ENCODE measurements at regions not wholly inside any gene's neighbourhood (a gene's known extent, or its start where the extent isn't known, plus 50 kb on each side); places are given as distances from the start of the nearest gene placed in this dataset.

GRCh38 chr1:240693036-240693435, 81.1 kb upstream of the GREM2 start:
- TF ChIP-seq CTCF (conservative IDR thresholded peaks at IDR 0.05; ENCODE audit: low read depth, low read length) (no peak), EZH2 (IDR thresholded peaks at IDR 0.05; ENCODE audit: low read length, unreplicated experiment) (no peak), EZH2phosphoT487 (IDR thresholded peaks at IDR 0.05; ENCODE audit: borderline replicate concordance, low read length) (no peak)

Data from PC-3 (cell line).